Stomach (tissue), 4 donors: ENCODE measurements at regions not wholly inside any gene's neighbourhood (a gene's known extent, or its start where the extent isn't known, plus 50 kb on each side); places are given as distances from the start of the nearest gene placed in this dataset.

Source experiments
- EP300 ChIP-seq: sonication (generic); formaldehyde crosslinking; IDR thresholded peaks from one replicate; pipeline ENCODE4 v1.6.1; 2017; ENCODE audit warnings: antibody characterized with exemption
- POLR2A ChIP-seq, 4 donors: fragments of 450-650 bp; IDR thresholded peaks; one replicate each; pipeline ENCODE4 v1.6.1; 2016; ENCODE audit warnings: antibody characterized with exemption in 4 of 4, control low read depth in 2 of 4, mild to moderate bottlenecking in 1 of 4, moderate library complexity in 1 of 4
- POLR2AphosphoS5 ChIP-seq, 3 donors: sonication (generic); formaldehyde crosslinking; IDR thresholded peaks; one replicate each; pipeline ENCODE4 v1.6.1; 2016; ENCODE audit warnings: antibody characterized with exemption in 3 of 3
- TF ChIP-seq, protein P1 (sequence below), 7 experiments: fragments of 450-650 bp in 4 of 7; fragments of 200-600 bp in 3 of 7; sonication (generic) in 3 of 7; IDR thresholded peaks; one replicate each; pipeline ENCODE4 v1.5.1; 2016 to 2019; ENCODE audit warnings: antibody characterized with exemption in 7 of 7, control low read depth in 2 of 7, mild to moderate bottlenecking in 1 of 7

DNA sequence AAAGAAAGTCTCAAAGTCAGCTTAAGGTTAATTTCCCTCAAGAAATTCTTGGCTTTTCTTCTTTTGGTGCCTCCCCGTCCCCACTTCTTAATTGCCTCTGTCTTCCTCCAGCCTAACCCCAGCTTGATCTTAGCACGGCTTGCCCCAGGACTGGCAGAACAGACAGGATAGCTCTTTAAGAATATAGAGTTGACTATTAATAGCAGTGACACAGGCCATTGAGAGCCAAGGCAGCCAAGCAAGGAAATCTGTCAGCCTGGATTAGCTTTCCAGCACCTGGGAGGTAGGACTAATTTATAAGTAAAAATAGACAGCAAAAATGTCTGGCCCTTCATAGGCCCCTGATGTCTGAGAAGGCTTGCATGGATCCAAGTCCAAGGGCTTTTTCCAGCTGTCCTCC lies 384.6 kb upstream of the SLC30A5 start:
- TF ChIP-seq POLR2AphosphoS5 (IDR thresholded peaks at IDR 0.05) (no peak), POLR2A (IDR thresholded peaks at IDR 0.05) (no peak), EP300 (no peak)
- TF ChIP-seq, protein P1, sequence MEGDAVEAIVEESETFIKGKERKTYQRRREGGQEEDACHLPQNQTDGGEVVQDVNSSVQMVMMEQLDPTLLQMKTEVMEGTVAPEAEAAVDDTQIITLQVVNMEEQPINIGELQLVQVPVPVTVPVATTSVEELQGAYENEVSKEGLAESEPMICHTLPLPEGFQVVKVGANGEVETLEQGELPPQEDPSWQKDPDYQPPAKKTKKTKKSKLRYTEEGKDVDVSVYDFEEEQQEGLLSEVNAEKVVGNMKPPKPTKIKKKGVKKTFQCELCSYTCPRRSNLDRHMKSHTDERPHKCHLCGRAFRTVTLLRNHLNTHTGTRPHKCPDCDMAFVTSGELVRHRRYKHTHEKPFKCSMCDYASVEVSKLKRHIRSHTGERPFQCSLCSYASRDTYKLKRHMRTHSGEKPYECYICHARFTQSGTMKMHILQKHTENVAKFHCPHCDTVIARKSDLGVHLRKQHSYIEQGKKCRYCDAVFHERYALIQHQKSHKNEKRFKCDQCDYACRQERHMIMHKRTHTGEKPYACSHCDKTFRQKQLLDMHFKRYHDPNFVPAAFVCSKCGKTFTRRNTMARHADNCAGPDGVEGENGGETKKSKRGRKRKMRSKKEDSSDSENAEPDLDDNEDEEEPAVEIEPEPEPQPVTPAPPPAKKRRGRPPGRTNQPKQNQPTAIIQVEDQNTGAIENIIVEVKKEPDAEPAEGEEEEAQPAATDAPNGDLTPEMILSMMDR (IDR thresholded peaks at IDR 0.05): no peak
